ENCODE measurements at regions not wholly inside any gene's neighbourhood (a gene's known extent, or its start where the extent isn't known, plus 50 kb on each side); places are given as distances from the start of the nearest gene placed in this dataset.

DNA sequence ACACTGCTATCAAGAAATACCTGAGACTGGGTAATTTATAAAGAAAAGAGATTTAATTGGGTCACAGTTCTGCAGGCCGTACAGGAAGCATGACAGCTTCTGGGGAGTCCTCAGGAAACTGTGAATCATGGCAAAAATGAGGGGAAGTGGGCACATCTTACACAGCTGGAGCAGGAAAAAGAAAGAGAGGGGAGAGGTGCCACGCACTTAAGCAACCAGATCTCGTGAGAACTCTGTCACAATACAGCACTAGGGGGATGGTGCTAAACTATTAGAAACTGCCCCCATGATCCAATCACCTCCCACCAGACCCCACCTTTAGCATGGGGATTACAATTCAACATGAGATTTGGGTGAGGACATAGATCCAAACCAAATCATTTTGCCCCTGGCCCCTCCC lies 105.5 kb upstream of the CPLX2 start:
- no peak for DNase-seq

GRCh38 chr5:175766963-175767362 lies 104.4 kb upstream of the CPLX2 start:
- DNase-seq: no peak

DNA sequence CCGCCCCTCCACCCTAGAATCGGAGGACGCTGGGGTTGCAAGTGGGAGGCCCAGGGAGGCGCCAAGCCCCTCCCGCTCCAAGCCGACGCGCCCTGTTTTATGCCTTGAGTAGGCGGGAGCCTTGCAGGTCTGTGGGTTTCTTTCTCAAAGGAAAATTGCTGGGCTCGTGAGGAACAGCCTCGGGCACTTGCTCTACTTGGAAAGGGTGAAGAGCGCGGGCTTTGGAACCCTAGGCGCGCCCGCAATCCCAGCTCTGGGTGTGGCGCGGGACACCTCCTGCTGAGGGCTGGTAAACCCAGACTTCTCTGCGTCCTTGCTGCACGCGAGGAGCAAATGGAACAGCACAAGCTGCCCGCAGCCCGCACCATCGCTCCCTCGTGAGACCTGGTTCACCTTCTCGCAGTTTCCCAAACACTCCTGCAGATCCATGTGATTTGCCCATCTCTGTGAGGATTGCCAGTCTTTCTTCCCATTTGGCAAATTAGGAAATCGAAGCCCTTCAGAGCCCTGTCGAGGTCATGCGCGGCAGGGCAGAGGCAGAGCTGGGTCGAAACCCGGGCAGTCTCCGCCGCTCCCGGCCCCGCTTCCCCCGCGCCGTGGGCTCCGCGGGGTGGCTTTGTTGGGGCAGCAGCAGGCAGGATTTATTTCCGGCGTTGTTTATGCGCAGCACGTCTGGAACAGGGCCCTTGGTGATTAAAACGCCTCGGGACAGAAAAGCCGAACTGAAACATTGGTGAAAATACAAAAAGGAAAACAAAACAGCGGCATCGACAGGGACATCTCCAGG lies 98.4 kb upstream of the CPLX2 start:
- no peak for DNase-seq

DNA sequence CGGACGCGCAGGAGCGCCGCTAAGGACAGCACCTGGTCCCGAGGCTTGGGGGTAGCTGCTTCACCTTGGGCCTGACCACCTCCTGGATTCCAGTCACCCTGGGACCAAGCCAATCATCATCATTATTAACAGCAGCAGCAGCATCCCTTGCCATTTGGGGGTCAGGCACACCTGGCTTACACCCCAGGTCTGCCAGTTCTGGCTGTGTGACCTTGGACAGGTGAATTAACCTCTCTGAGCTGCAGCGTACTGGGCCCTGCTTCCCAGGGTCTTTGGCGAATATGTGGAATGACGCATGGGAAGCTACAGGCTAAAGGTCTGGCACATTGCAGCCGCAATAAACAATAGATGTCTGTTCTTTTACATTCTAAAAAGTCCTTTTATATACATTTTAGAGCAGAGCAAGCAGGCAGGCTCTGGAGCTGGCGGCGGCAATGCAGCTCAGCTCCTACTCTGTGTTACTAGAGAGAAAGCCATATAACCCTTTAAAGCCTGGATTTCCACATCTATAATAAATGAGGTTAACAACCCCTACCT lies 97.8 kb upstream of the CPLX2 start:
- no peak for DNase-seq

GRCh38 chr5:175775416-175775815 lies 96.0 kb upstream of the CPLX2 start:
- DNase-seq: no peak

DNA sequence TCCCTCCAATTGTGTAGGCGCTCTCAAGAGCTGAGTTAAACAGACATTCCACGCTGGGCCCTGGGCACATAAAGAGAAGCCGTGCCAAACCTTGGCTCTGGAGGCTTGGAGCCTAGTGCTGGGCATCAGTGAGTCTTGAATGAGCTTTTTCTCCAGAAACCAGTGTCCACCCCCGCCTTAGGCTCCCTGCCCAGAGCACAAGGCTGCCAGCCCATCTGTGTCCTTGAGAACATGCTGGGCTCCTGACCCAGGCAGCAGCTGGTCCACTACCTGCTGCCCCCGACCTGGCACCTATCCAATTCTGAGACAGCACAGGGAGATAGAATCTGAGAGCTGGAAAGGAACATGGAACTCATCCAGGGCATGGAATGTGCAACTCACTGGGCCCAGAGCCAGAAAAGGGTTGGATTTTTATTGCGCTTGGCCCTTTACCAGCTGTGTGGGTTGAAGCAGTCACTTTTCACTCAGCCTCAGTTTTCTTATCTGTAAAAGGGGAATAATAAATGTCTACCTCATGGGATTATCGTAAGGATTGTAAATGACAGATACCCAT lies 92.4 kb upstream of the CPLX2 start:
- DNase-seq: peak; percentile 69 to 79

DNA sequence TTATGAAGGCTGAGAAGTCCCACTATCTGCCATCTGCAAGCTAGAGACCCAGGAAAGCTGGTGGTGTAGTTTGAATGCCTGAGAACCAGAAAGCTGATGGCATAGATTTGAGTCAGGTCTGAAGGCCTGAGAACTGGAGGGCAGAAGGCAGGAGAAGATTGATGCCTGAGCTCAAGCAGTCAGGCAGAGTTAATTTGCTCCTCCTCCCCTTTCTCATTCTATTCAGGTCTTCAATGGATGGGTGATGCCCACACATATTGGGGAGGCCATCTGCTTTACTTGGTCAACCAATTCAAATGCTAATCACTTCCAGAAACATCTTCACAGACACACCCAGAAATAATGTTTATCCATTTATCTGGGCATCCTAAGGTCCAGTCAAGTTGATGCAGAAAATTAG lies 87.6 kb upstream of the CPLX2 start:
- DNase-seq: no peak

DNA sequence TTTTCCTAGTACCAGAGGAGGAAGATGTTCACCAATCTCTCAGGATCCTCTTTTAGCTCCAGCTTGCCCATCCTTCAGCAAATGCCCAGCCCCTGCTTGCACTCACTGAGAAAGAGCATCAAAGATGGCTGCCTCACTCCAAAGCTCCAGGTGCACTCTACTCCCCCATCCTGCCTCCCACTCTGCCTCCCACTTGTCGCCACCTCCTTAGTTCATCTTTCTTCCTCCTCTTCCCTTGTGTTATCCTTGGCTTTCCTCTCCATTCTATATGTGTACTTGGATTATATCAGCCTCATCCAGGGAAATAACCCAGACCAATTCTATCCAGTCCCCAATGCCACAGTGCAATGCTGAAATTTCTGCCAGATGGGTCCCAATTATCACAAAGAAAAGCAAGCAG lies 87.1 kb upstream of the CPLX2 start:
- DNase-seq: no peak

GRCh38 chr5:175785681-175786080 lies 85.7 kb upstream of the CPLX2 start:
- DNase-seq: no peak

DNA sequence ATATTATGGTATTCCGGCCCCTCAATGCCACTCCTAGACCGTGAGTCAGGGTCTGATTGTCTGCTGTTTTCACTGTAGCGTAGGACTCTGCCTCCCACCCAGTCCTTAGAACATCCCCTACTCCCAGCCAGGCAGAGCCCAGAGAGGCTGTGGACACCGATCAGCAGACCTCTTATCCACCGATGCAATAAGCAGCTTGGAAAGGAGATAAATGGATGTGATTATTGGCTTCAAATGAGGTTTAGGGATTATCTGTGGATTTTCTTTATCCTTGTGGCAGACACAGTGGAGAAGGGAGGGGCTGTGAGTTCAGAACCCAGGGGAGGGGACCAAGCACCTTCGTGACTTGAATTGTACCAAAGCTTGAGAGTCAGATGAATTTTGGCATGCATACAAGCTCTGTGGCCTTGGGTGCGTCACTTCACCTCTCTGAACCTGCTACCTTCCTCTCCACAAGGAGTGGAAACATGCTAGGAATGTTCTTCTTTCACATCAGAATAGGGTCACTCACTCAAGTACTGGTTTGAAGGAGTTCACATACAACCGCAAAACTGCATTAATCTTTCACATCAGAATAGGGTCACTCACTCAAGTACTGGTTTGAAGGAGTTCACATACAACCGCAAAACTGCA lies 83.1 kb upstream of the CPLX2 start:
- no peak for DNase-seq

DNA sequence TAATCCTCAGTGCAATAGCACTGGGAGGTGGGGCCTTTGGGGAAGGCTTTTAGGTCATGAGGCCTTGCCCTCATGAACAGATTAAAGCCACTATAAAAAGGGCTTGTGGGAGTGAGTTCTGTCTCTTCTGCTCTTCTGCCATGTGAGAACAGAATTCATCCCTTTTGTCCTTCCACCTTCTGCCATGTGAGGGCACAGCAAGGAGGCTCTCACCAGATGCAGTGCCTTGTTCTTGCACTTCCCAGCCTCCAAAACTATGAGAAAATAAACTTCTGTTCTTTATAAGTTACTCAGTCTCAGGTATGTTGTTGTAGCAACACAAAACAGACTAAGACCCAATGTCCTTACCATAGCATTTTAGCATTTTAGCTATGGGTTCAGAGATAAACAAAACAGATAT lies 81.7 kb upstream of the CPLX2 start:
- DNase-seq: peak in 1 of 2 experiments; percentile 5

DNA sequence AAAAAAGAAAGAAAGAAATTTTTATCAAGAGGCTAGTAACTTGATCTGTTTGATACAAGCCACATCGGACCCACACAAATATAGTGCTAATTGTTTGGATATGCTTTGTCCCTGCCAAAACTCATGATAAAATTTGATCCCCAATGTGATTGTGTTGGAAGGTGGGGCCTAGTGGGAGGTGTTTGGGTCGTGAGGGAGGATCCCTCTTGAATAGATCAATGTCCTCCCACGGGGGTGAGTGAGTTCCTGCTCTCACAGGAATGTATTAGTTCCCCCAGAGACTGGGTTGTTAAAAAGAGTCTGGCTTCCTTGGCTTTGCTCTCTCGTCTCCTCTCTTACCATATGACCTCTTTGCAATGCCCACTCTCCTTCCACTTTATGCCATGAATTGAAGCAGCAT lies 80.6 kb upstream of the CPLX2 start:
- no peak for DNase-seq

GRCh38 chr5:175795959-175796358 lies 75.4 kb upstream of the CPLX2 start:
- peak in 1 of 2 experiments; percentile 6 for DNase-seq

DNA sequence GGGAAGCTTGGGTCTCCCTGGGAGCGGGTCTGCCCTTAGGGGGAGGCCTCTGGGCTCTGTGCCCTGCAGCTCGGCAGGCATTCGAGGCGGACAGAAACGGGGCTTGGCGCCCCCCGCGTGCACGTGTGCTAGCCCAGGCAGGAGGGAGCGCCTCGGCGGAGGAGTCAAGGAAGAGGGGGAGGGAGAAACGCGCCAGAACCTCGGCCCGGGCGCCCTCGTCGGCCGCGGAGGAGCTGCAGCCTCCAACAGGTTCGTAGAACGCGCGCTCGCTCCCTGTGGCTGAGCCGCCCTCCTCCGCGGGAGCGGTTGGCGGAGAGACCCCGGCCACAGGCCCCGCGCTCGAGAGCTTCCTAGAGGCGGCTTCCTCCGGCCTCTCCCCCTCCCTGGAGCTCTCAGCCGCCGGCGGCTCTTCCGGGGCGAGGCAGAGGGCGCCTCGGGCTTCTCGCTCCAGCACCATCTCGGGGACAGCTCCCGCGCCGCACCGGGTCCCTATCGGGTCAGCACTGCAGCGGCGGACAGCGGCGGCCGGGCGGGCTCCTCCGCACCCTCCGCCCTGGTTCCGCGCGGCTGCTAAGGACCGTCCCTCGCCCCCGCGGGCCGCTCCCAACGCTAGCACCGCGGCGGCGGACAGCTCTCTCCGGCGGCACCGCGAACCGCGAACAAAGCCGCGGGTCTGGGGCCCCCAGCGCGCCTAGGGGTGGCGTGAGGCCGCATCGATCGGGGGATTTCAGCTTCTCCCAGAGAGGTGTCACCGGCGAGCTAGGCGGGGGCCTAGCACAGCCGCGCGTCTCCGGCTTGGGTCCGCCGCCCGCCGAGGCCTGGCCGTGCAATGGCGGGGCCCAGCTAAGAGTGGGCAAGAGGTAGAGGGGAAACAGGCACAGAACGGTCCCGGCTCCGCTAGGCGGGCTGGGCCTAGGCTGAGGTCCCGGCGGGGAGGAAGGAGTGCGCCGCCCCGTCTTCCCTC lies 74.6 kb upstream of the CPLX2 start:
- peak; percentile 43 to 62 for DNase-seq

DNA sequence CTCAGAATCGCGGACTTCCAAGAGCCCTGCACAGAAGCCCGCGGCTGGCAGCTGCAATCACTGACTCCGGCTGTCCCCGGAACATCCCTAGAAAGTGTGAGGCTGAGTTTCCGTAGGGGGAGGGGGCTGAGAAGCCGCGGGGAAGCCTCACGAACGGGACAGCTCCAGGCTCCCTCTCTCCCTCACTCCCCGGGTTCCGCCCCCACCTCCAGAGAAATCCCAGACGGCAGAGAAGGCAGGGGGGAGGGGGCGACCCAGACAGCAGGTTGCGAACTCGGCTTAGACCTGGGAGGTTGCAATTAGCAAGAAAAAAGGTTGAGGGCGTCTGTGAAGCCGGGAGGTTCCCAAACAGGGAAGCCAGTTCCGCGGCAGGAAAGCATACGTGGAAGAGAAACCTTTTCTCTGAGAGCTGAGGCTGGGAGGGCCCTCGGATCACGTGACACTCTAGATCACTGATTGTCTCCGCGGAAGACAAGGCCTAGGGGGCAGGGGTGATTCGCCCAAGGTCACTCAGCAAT lies 73.8 kb upstream of the CPLX2 start:
- peak; percentile 92 for DNase-seq

GRCh38 chr5:175798626-175799025 lies 72.8 kb upstream of the CPLX2 start:
- no peak for DNase-seq

- peak; percentile 88 for DNase-seq
Measured at GRCh38 chr5:175800656-175801081, 70.7 kb upstream of the CPLX2 start.

GRCh38 chr5:175802361-175802760 lies 69.0 kb upstream of the CPLX2 start:
- DNase-seq: no peak

DNA sequence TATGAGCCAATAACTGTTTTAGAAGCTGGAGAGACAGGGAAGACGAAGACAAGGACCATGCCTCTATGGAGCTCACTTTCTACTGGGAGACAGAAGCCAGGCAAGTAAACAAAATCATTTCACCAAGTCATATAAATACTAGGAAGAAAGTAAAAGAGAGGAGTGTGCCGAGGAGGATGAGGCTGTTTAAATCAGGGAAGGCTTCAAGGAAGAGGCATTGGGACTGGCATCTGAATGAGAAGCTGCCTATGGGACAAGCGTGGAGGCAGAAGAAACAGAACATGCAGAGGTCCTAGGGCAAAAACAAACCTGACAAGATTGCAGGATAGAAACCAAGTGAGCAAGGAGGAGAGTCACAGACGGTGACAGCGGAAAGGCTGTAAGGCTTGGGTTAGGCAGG lies 68.1 kb upstream of the CPLX2 start:
- no peak for DNase-seq

DNA sequence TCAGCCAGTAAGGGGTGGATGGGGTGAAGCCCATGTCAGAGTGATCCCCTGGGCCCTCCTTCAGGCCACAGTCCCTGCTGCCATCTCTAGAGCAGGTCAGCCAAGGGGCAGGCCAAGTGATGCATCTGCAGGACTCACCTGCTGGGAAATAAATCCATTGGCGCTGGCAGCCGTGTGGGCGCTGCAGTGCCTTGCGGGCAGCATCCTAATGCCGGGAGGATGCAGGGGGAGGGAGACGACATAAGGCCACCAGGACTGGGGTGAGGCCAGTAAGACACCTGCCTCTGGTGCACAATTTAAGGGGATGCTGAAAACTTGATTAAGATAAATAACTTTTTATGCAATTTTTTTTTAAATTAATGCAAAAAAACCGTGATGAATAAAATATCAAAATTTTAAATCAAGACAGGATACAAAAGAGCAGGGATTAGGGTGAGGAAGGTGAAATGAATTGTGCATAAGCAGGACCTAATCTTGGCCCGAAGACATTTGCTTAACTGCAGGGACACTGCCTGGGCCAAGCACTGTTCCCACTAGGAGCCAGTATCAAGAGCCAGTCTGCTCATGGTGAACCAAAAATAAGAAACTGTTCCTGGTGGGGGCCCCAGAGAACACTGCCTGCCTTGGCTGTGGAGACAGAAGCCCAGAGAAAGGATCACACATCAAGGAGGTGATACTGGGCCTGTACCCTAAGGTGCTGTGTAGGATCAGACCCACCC lies 67.5 kb upstream of the CPLX2 start:
- DNase-seq: peak in 1 of 2 experiments; percentile 24

- no peak for DNase-seq
Measured at GRCh38 chr5:175805256-175806011, 65.9 kb upstream of the CPLX2 start.
